NCI-H526 (cell line): ENCODE measurements at regions not wholly inside any gene's neighbourhood (a gene's known extent, or its start where the extent isn't known, plus 50 kb on each side); places are given as distances from the start of the nearest gene placed in this dataset.
A peak's percentile ranks its signal among the peaks of the same experiment; 100 is the strongest.
"Not testable (repeated sequence)": the region's sequence is repeated elsewhere in the genome, so short reads cannot be mapped to it uniquely, and the experiment has no call there.

ENCODE experiments used
- DNase-seq, 2 experiments: peaks; one replicate each; lab custom pipeline; 2025; lab: John Stamatoyannopoulos, UW

- no peak for DNase-seq
Observed at GRCh38 chr18:38576916-38577315, 1011.3 kb upstream of the CELF4 start.

- no peak for DNase-seq
Observed at GRCh38 chr18:38576349-38576748, 1010.8 kb upstream of the CELF4 start.

GRCh38 chr18:38575648-38576047 lies 1010.0 kb upstream of the CELF4 start:
- DNase-seq: no peak

- DNase-seq: no peak
Observed at GRCh38 chr18:38575023-38575422, 1009.4 kb upstream of the CELF4 start.

GRCh38 chr18:38572554-38573111 lies 1007.0 kb upstream of the CELF4 start:
- no peak for DNase-seq

- no peak for DNase-seq
Observed at GRCh38 chr18:38571651-38572050, 1006.1 kb upstream of the CELF4 start.

GRCh38 chr18:38565513-38565912 lies 999.9 kb upstream of the CELF4 start:
- no peak for DNase-seq

- DNase-seq: no peak
Observed at GRCh38 chr18:38563396-38563980, 997.9 kb upstream of the CELF4 start.

GRCh38 chr18:38557006-38557405 lies 991.4 kb upstream of the CELF4 start:
- DNase-seq: no peak

- no peak for DNase-seq
Observed at GRCh38 chr18:38552732-38553321, 987.2 kb upstream of the CELF4 start.

- no peak for DNase-seq
Observed at GRCh38 chr18:38551881-38552280, 986.3 kb upstream of the CELF4 start.

- DNase-seq: peak in 1 of 2 experiments; percentile 3
Observed at GRCh38 chr18:38545071-38545470, 979.5 kb upstream of the CELF4 start.

GRCh38 chr18:38539856-38540255 lies 974.3 kb upstream of the CELF4 start:
- no peak for DNase-seq

- no peak for DNase-seq
Observed at GRCh38 chr18:38539371-38539770, 973.8 kb upstream of the CELF4 start.

GRCh38 chr18:38534073-38534472 lies 968.5 kb upstream of the CELF4 start:
- DNase-seq: no peak

GRCh38 chr18:38526922-38527321 lies 961.3 kb upstream of the CELF4 start:
- DNase-seq: no peak

GRCh38 chr18:38525039-38525438 lies 959.4 kb upstream of the CELF4 start:
- DNase-seq: no peak

GRCh38 chr18:38520786-38521185 lies 955.2 kb upstream of the CELF4 start:
- no peak for DNase-seq

- DNase-seq: no peak
Observed at GRCh38 chr18:38502539-38502938, 936.9 kb upstream of the CELF4 start.

GRCh38 chr18:38497266-38497665 lies 931.7 kb upstream of the CELF4 start:
- no peak for DNase-seq

GRCh38 chr18:38496222-38496793 lies 930.7 kb upstream of the CELF4 start:
- DNase-seq: no peak

- no peak for DNase-seq
Observed at GRCh38 chr18:38494065-38494464, 928.5 kb upstream of the CELF4 start.

GRCh38 chr18:38491195-38491594 lies 925.6 kb upstream of the CELF4 start:
- no peak for DNase-seq

GRCh38 chr18:38489721-38490120 lies 924.1 kb upstream of the CELF4 start:
- DNase-seq: not testable (repeated sequence)
